Ecto neural progenitor cell (in vitro differentiated cells): ENCODE measurements at regions not wholly inside any gene's neighbourhood (a gene's known extent, or its start where the extent isn't known, plus 50 kb on each side); places are given as distances from the start of the nearest gene placed in this dataset.

Source experiments
- DNase-seq: peaks from one replicate; pipeline ENCODE4 v3.0.0-alpha.2; 2018; ENCODE audit warnings: low spot score

- DNase-seq: no peak
Observed at GRCh38 chr2:2717406-2717805, 386.3 kb upstream of the MYT1L start.

DNA sequence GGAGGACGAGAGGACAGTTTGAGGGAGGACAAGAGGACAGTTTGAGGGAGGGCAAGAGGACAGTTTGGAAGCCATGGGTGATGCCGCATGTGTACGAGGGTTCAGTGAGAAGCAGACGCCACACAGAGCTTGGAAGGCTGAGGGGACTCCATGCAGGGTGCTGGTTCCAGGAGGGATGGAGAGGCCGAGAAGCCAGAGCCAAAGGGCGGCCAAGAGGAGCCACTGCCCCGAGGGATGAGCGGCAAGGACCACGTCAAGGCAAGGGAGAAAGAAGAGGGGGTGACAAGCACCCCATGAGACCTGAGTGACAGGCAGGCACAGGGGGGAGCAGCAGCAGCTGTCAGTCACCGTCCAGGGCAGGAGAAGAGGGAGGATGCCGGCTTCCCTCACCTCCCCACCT, 385.7 kb upstream of the MYT1L start:
- DNase-seq: no peak

- DNase-seq: no peak
Observed at GRCh38 chr2:2715036-2715818, 384.2 kb upstream of the MYT1L start.

- DNase-seq: no peak
Observed at GRCh38 chr2:2714408-2714807, 383.3 kb upstream of the MYT1L start.

GRCh38 chr2:2709431-2709770, 378.3 kb upstream of the MYT1L start:
- DNase-seq: no peak

DNA sequence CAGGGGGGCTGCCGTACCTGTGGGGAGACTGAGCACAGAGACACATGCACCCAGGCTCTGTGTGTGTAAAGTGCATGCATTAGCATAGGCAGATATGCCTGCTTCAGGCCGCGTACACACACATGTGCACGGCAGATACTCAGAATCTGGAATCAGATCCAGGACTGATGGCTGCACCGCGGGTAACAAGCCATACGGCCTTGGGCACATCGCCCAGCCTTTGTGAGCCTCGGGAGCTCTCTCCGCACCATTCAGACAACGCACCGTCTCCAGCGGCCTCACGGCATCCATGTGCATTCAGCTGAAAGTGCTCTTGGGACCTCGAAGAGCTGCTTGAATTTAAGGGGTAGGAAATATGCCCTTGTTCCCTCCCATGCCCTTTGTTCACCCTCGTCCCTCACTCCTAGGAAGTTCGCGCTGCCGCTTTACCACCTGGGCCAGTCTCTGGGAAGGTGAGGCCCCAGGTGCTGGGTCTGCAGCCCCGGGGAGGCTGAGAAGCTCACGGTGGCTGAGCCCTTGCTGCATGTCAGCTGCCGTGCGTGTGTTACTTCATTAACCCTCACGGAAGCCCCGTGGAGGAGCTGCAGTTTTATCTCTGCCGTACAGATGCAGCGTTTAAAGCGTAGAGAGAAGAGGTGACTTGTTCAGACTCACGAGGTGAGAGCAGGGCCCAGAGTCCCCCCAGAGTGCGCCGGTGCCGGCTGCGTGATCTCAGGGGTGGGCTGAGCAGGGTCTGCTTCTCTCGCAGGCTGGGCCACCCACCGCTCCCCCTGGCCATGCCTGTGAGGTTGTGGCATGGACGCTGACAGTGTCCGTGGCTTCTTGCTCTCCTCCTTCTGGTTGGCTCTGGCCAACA, 377.7 kb upstream of the MYT1L start:
- DNase-seq: no peak

DNA sequence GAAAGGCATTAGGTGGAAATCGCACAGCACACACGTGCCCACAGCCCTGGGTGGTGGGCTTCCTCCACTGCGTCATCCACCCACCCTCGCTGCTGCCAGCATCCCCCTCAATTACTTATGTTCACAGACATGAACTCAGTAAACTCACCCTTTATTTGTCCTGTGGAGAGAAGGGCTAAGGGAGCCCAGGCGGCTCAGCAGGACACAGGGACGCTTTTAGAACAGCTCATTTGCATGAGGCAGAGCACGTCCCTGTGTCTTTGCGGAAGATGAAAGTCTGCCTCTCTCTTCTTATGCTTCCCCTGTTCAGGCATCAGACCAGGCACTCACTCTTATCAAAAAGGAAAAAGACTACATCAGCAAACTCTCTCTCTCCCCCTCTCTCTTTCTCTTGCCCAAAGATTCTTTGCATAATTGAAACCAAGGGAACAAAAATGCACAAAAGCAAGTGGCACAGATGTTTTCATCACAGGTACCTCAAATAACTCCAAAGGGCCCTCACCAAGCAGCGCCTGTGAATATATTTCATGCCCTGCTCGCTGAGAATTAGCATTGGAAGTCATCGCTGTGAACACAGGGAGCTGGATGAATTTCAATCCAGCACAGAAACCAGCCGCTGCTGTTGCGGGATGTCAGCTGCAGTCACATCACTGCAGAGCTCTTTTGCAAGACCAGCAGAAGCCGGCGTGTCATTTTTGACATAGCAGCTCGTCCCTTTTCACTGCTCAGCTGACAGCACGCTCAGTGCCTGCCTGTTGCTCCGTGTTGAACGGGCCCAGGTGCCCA, 376.3 kb upstream of the MYT1L start:
- DNase-seq: no peak

DNA sequence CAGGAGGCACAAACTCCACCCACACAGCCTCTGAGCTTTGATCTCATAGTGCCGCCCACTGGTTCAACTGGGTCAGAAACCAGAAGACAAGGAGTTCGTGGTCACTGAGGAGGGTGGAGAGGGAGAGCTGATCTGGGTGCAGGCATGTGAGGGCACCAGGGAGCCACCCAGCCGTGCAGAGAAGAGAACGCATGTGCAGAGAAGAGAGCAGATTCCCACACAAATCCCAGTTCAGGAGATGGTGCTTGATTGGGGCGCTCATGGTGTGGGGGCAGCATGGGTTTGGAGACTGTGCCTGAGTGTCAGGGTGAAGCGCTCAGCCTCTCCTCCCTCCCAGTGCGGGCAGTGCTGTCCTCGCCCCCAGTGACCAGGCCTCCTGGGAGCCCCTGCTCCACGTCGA, 375.2 kb upstream of the MYT1L start:
- DNase-seq: no peak

- no peak for DNase-seq
Observed at GRCh38 chr2:2705871-2706270, 374.8 kb upstream of the MYT1L start.

DNA sequence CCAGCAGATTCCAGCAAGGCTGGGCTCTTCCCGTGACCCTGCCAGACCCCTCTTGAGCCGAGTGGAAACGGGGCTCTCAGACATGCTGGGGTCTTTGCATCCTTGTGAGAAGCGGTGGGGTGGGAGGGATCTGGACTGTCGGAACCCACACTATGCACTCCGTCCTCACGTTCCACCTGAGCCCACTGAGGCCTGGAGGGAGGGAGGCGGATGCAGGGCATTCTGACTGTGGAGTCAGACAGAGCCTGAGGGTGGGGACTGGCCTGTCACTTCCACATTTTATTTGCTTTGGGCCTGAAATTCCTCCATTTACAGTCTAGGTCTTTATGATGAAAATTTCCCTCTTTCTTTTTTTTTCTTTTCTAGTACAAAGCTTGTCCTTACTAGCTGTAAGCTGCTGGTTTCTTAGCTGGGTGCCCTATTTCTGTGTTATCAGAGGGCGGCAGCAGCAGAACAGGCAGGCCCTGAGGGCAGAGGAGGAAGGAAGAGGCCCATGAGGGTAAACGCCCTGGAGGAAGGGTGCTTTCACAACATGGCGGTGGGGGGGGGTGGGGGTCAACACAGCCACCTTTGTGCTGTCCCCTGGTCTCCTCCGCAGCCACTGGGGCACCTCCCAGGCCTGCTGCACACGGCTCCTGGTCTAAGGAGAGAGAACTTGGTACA, 373.5 kb upstream of the MYT1L start:
- no peak for DNase-seq

DNA sequence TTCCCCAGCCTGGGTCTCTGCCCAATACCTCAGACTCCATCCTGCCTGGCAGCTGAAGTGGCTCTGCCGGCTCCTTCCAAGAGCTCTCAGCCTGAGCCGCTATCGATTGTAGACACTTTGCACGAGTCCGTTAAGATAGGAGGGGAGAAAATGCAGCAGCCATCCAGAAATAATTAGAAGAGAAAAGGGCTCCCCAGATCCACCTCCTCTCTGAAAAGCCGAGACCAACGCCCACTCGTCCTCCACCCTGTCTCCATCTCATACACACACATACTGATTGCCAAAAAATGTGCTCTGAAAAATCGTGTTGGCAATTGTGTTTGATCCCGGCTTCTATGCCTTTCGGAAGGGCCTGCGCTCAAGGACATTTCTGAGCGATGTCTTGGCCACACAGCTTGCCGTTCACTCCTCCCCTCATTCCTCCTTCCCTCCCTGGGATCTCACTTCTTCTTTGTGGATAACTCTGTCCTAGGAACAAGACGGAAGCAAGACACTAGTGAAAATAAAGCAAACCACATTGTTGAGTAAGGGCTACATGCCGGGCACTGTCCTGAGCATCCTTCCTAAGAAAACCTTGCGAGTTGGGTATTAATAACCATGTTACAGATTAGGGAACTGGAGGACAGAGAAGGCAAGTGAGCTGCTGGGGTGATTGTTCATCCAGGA, 372.8 kb upstream of the MYT1L start:
- DNase-seq: no peak

GRCh38 chr2:2703172-2703571, 372.1 kb upstream of the MYT1L start:
- DNase-seq: no peak

- DNase-seq: no peak
Observed at GRCh38 chr2:2702385-2702784, 371.3 kb upstream of the MYT1L start.

GRCh38 chr2:2701813-2702212, 370.7 kb upstream of the MYT1L start:
- DNase-seq: no peak

- DNase-seq: no peak
Observed at GRCh38 chr2:2701176-2701781, 370.2 kb upstream of the MYT1L start.

GRCh38 chr2:2699121-2699505, 368.0 kb upstream of the MYT1L start:
- no peak for DNase-seq

- no peak for DNase-seq
Observed at GRCh38 chr2:2698182-2699120, 367.4 kb upstream of the MYT1L start.

GRCh38 chr2:2696733-2697455, 365.8 kb upstream of the MYT1L start:
- no peak for DNase-seq

- no peak for DNase-seq
Observed at GRCh38 chr2:2696325-2696724, 365.2 kb upstream of the MYT1L start.
